NCI-H526 treated with DMSO at 0.1 percent for 48 hours (cell line): ENCODE measurements at regions not wholly inside any gene's neighbourhood (a gene's known extent, or its start where the extent isn't known, plus 50 kb on each side); places are given as distances from the start of the nearest gene placed in this dataset.

ENCODE experiments used
- DNase-seq: peaks from one replicate; lab custom pipeline; 2025; lab: John Stamatoyannopoulos, UW

DNA sequence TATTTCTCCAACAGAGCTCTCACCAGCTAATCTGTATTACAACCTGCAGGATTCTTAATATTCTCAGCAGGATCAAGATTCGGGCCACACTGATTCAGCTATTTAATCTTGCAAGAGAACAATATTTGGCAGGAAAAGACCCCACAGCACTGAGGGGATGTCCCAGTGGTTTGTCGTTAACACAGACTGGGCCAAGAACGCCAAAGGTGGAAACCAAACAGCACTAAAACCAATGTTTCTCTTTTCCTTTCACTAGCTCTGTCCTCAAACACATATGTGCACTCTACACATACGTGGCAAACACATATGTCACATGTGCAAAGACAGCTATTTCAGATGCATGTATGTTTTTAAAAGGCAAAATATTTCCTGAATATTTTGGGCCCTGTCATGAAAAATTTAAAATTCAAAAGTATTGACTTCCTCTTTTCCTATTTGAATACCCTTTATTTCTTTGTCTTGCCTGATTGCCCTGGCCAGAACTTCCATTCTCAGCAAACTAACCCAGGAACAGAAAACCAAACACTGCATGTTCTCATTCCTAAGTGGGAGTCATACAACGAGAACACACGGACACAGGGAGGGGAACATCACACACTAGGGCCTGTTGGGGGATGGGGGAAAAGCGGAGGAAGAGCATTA lies 51.7 kb upstream of the NEBL start:
- DNase-seq = no peak
